CD4-positive, alpha-beta T cell treated with Interleukin-17A for 4 hours (primary cell): ENCODE measurements at regions not wholly inside any gene's neighbourhood (a gene's known extent, or its start where the extent isn't known, plus 50 kb on each side); places are given as distances from the start of the nearest gene placed in this dataset.
"Not testable (repeated sequence)": the region's sequence is repeated elsewhere in the genome, so short reads cannot be mapped to it uniquely, and the experiment has no call there.

Experiments used
- DNase-seq: peaks from one replicate; pipeline ENCODE4 v3.0.0-alpha.2; 2020; ENCODE audit warnings: mixed read lengths

GRCh38 chr10:78579576-78579975, 489.2 kb upstream of the ZMIZ1 start:
- DNase-seq, result no peak

- DNase-seq, result no peak
These were observed 488.8 kb upstream of the ZMIZ1 start for GRCh38 chr10:78579995-78580394.

- DNase-seq, result no peak
These were observed 487.6 kb upstream of the ZMIZ1 start for GRCh38 chr10:78581133-78581694.

GRCh38 chr10:78582540-78582939, 486.2 kb upstream of the ZMIZ1 start:
- no peak for DNase-seq

- DNase-seq, result no peak
These were observed 484.5 kb upstream of the ZMIZ1 start for GRCh38 chr10:78584266-78584665.

GRCh38 chr10:78584681-78585080, 484.1 kb upstream of the ZMIZ1 start:
- no peak for DNase-seq

- no peak for DNase-seq
These were observed 482.8 kb upstream of the ZMIZ1 start for GRCh38 chr10:78585952-78586351.

GRCh38 chr10:78588194-78588811, 480.5 kb upstream of the ZMIZ1 start:
- DNase-seq, result no peak

- DNase-seq, result no peak
These were observed 479.1 kb upstream of the ZMIZ1 start for GRCh38 chr10:78589687-78590086.

GRCh38 chr10:78591066-78591465, 477.7 kb upstream of the ZMIZ1 start:
- DNase-seq, result no peak

GRCh38 chr10:78594559-78595268, 474.1 kb upstream of the ZMIZ1 start:
- DNase-seq, result no peak

GRCh38 chr10:78595269-78595619, 473.5 kb upstream of the ZMIZ1 start:
- DNase-seq, result no peak

GRCh38 chr10:78596556-78596955, 472.2 kb upstream of the ZMIZ1 start:
- no peak for DNase-seq

GRCh38 chr10:78597796-78598555, 470.8 kb upstream of the ZMIZ1 start:
- DNase-seq, result no peak

GRCh38 chr10:78599122-78599853, 469.5 kb upstream of the ZMIZ1 start:
- no peak for DNase-seq

- no peak for DNase-seq
These were observed 468.6 kb upstream of the ZMIZ1 start for GRCh38 chr10:78600121-78600665.

- no peak for DNase-seq
These were observed 468.0 kb upstream of the ZMIZ1 start for GRCh38 chr10:78600740-78601139.

GRCh38 chr10:78602201-78602932, 466.4 kb upstream of the ZMIZ1 start:
- no peak for DNase-seq

GRCh38 chr10:78604286-78604685, 464.5 kb upstream of the ZMIZ1 start:
- DNase-seq, result no peak

GRCh38 chr10:78604721-78605120, 464.0 kb upstream of the ZMIZ1 start:
- no peak for DNase-seq

GRCh38 chr10:78605800-78606350, 462.9 kb upstream of the ZMIZ1 start:
- no peak for DNase-seq

- not testable (repeated sequence) for DNase-seq
These were observed 462.0 kb upstream of the ZMIZ1 start for GRCh38 chr10:78606766-78607165.
